ENCODE measurements at regions not wholly inside any gene's neighbourhood (a gene's known extent, or its start where the extent isn't known, plus 50 kb on each side); places are given as distances from the start of the nearest gene placed in this dataset.

GRCh38 chr2:5967506-5967905 lies 275.3 kb downstream of the SOX11 start (continued):
- TF ChIP-seq GTF2F1 (IDR thresholded peaks at IDR 0.05; ENCODE audit: borderline replicate concordance, low read depth, low read length): no peak
- no peak for TF ChIP-seq SIX5 (IDR thresholded peaks at IDR 0.05; ENCODE audit: low read depth, low read length)
- TF ChIP-seq BACH1 (IDR thresholded peaks at IDR 0.05; ENCODE audit: low read length): no peak

Data from H1 (cell line).